GM12878 (cell line): ENCODE measurements at regions not wholly inside any gene's neighbourhood (a gene's known extent, or its start where the extent isn't known, plus 50 kb on each side); places are given as distances from the start of the nearest gene placed in this dataset.

Experiments
- ATAC-seq: fragments of 200-7000 bp; cut with Tn5 transposase; 3 replicates; pipeline ENCODE4 v1.9.1; 2020; ENCODE audit warnings: mild to moderate bottlenecking, moderate library complexity
- BruUV-seq: library from RNA; stranded (reverse); fragments of 400-500 nt; replicated peaks from 2 replicates; lab custom pipeline; 2021; lab: Mats Ljungman, UMichigan
- CTCF ChIA-PET: fragments of 300-600 bp; sonication (Branson Sonifier 250); formaldehyde crosslinking; extraction: SDS; loops from one replicate; lab custom pipeline; 2021; ENCODE audit warnings: inconsistent platforms; lab: Yijun Ruan, JAX
- POLR2A ChIA-PET: fragments of 350-600 bp; formaldehyde crosslinking; extraction: SDS; loops from one replicate; lab custom pipeline; 2021; ENCODE audit warnings: inconsistent platforms; lab: Charles Lee
- RAD21 ChIA-PET: fragments of 300-600 bp; sonication (Branson Sonifier 250); formaldehyde crosslinking; loops from one replicate; lab custom pipeline; 2023; ENCODE audit warnings: antibody characterized with exemption; ENCODE audit not compliant: unreplicated experiment; lab: Charles Lee
- SMC1A ChIA-PET: fragments of 300-600 bp; sonication (Branson Sonifier 250); formaldehyde crosslinking; loops from one replicate; lab custom pipeline; 2023; ENCODE audit not compliant: unreplicated experiment, uncharacterized antibody; lab: Charles Lee
- DNase-seq: peaks from one replicate; pipeline ENCODE4 v3.0.0-alpha.2; 2011; ENCODE audit warnings: low read depth, low spot score
- FAIRE-seq: peaks from 3 replicates; lab custom pipeline; 2011; peaks lifted over from hg19 to GRCh38; lab: Jason Lieb, UNC
- H2AFZ ChIP-seq: 2 replicates; pipeline ENCODE4 v1.6.0; 2011; ENCODE audit warnings: low read depth, low read length, control low read depth; ENCODE audit not compliant: control insufficient read depth
- H3K27ac ChIP-seq: 2 replicates; pipeline ENCODE4 v1.5.1; 2011; ENCODE audit warnings: control low read depth; ENCODE audit not compliant: control insufficient read depth, insufficient read depth
- H3K27me3 ChIP-seq, 2 experiments: replicated peaks in 1 of 2; 2 replicates each; pipeline versions ENCODE4 v1.6.0 to v1.6.1; 2011; ENCODE audit warnings: low read length in 1 of 2; ENCODE audit not compliant: control insufficient read depth in 2 of 2, insufficient read depth in 2 of 2
- H3K36me3 ChIP-seq, 2 experiments: 2 replicates each; pipeline ENCODE4 v1.5.1; 2011; ENCODE audit warnings: low read length in 1 of 2; ENCODE audit not compliant: control insufficient read depth in 2 of 2, insufficient read depth in 2 of 2
- H3K4me1 ChIP-seq: 2 replicates; pipeline ENCODE4 v1.6.1; 2011; ENCODE audit warnings: mild to moderate bottlenecking, low read length, moderate library complexity, mixed read lengths; ENCODE audit not compliant: control insufficient read depth, insufficient read depth
- H3K4me2 ChIP-seq: 2 replicates; pipeline ENCODE4 v1.6.0; 2011; ENCODE audit warnings: control low read depth; ENCODE audit not compliant: control insufficient read depth, insufficient read depth
- H3K4me3 ChIP-seq: fragments of 200-600 bp; sonication (generic); 2 replicates; pipeline ENCODE4 v1.5.1; 2016
- H3K79me2 ChIP-seq: 2 replicates; pipeline ENCODE4 v1.6.0; 2011; ENCODE audit warnings: low read length; ENCODE audit not compliant: control insufficient read depth, insufficient read depth
- H3K9ac ChIP-seq: 2 replicates; pipeline ENCODE4 v1.8.0; 2011; ENCODE audit warnings: low read length, control low read depth, mixed read lengths; ENCODE audit not compliant: control insufficient read depth, insufficient read depth
- H3K9me3 ChIP-seq: replicated peaks from 3 replicates; pipeline ENCODE4 v1.5.1; 2011; ENCODE audit warnings: mild to moderate bottlenecking, low read length; ENCODE audit not compliant: control insufficient read depth, insufficient read depth
- H4K20me1 ChIP-seq: 2 replicates; pipeline ENCODE4 v1.6.0; 2011; ENCODE audit not compliant: control insufficient read depth, insufficient read depth
- CREM ChIP-seq: IDR thresholded peaks from 2 replicates; pipeline ENCODE4 v1.6.1; 2014; ENCODE audit warnings: antibody characterized with exemption, low read depth
- ETV6 ChIP-seq, 2 experiments: fragments of 450-650 bp in 1 of 2; IDR thresholded peaks in 1 of 2; conservative IDR thresholded peaks in 1 of 2; 2 replicates each; pipeline ENCODE4 v1.6.1; 2014; ENCODE audit warnings: antibody characterized with exemption in 1 of 2, borderline replicate concordance in 1 of 2, low read depth in 1 of 2, mild to moderate bottlenecking in 1 of 2, moderate library complexity in 1 of 2
- GATAD2B ChIP-seq: fragments of 450-650 bp; conservative IDR thresholded peaks from 2 replicates; pipeline ENCODE4 v1.6.1; 2017; ENCODE audit warnings: low read depth, mild to moderate bottlenecking, moderate library complexity
- IRF4 ChIP-seq: IDR thresholded peaks from 2 replicates; pipeline ENCODE4 v1.6.1; 2011; ENCODE audit warnings: low read depth, low read length
- NFYB ChIP-seq: IDR thresholded peaks from 2 replicates; pipeline ENCODE4 v1.6.1; 2011; ENCODE audit warnings: low read depth, mild to moderate bottlenecking, low read length, improper control_type of control experiment, moderate library complexity; ENCODE audit not compliant: insufficient read depth
- PML ChIP-seq: IDR thresholded peaks from 2 replicates; pipeline ENCODE4 v1.6.1; 2012; ENCODE audit warnings: low read length, inconsistent platforms
- RB1 ChIP-seq: fragments of 450-650 bp; formaldehyde crosslinking; IDR thresholded peaks from 2 replicates; pipeline ENCODE4 v1.6.1; 2017; ENCODE audit warnings: mild to moderate bottlenecking, borderline replicate concordance
- ZNF384 ChIP-seq: IDR thresholded peaks from 2 replicates; pipeline ENCODE4 v1.6.1; 2012; ENCODE audit warnings: low read depth, mild to moderate bottlenecking, low read length, improper control_type of control experiment, borderline replicate concordance
- WGBS: methylation state at CpG from one replicate; pipeline ENCODE4 v1.1.6; 2016; ENCODE audit warnings: low lambda C conversion rate; ENCODE audit not compliant: insufficient replicate concordance, insufficient coverage; ENCODE audit errors: missing lambda C conversion rate; 5-methylcytosine and 5-hydroxymethylcytosine counted together
- in situ Hi-C: fragments of 300-500 bp; cut with MboI; formaldehyde crosslinking; loops from 9 replicates; pipeline ENCODE4 v1.14.3; 2018; ENCODE audit warnings: mixed read lengths
- intact Hi-C: fragments of 100-400 bp; cut with micrococcal nuclease; formaldehyde crosslinking; loops from one replicate; pipeline ENCODE4 v1.14.2; 2022; ENCODE audit not compliant: unreplicated experiment
- TF ChIP-seq, protein P1 (sequence below): IDR thresholded peaks from 2 replicates; pipeline ENCODE4 v1.6.1; 2012; ENCODE audit warnings: low read depth, low read length, improper control_type of control experiment
- TF ChIP-seq, protein P2 (sequence below): IDR thresholded peaks from 2 replicates; pipeline ENCODE4 v1.6.1; 2012; ENCODE audit warnings: mild to moderate bottlenecking, low read depth, low read length
- TF ChIP-seq, protein P3 (sequence below): IDR thresholded peaks from 2 replicates; pipeline ENCODE4 v1.6.1; 2011; ENCODE audit warnings: low read depth, low read length, improper control_type of control experiment, borderline replicate concordance

DNA sequence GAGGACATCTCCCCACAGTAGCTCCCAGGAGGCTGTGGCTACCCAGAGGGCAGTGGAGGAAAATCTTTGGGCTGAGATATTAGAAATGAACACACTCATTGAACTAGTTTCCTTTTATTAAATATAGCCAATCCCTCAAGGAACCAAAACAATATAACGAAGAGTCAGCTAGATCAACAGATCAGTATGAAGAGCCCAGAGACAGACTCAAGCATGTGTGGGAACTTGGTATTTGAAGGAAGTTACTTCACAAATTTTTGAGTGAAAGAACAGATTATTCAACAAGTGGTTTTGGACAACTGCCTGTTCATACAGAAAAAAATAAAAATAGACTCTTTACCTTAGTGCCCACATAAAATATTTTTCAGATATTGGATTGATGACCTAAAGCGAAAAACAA is 183.6 kb upstream of the PMFBP1 start:
- intact Hi-C loops (no loop called here), in situ Hi-C loops (no loop called here)
- no peak overlapping the region for H3K4me3 ChIP-seq
- H3K79me2 ChIP-seq: no peaks in the 10 kb centered on the region
- ChIA-PET SMC1A (no interaction called here), POLR2A (no interaction called here), CTCF (interaction anchor here (0.7 kb wide), 1 partner anchor 188 kb away, joined by 3 read pairs; no protein-coding TSS in a partner anchor), RAD21 (no interaction called here)
- no peaks in the 10 kb centered on the region for H4K20me1 ChIP-seq
- H3K4me2 ChIP-seq: no peak overlapping the region
- TF ChIP-seq NFYB: no peak
- TF ChIP-seq PML: no peak
- TF ChIP-seq, protein P1, sequence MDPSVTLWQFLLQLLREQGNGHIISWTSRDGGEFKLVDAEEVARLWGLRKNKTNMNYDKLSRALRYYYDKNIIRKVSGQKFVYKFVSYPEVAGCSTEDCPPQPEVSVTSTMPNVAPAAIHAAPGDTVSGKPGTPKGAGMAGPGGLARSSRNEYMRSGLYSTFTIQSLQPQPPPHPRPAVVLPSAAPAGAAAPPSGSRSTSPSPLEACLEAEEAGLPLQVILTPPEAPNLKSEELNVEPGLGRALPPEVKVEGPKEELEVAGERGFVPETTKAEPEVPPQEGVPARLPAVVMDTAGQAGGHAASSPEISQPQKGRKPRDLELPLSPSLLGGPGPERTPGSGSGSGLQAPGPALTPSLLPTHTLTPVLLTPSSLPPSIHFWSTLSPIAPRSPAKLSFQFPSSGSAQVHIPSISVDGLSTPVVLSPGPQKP: no peak
- TF ChIP-seq CREM: no peak
- TF ChIP-seq GATAD2B: no peak
- TF ChIP-seq ZNF384: no peak
- TF ChIP-seq ETV6 (conservative IDR thresholded peaks at IDR 0.05 in 1 of 2, IDR thresholded peaks at IDR 0.05 in 1 of 2; ENCODE audit: borderline replicate concordance in 1 of 2, low read depth in 1 of 2): no peak
- TF ChIP-seq IRF4: no peak
- TF ChIP-seq, protein P2, sequence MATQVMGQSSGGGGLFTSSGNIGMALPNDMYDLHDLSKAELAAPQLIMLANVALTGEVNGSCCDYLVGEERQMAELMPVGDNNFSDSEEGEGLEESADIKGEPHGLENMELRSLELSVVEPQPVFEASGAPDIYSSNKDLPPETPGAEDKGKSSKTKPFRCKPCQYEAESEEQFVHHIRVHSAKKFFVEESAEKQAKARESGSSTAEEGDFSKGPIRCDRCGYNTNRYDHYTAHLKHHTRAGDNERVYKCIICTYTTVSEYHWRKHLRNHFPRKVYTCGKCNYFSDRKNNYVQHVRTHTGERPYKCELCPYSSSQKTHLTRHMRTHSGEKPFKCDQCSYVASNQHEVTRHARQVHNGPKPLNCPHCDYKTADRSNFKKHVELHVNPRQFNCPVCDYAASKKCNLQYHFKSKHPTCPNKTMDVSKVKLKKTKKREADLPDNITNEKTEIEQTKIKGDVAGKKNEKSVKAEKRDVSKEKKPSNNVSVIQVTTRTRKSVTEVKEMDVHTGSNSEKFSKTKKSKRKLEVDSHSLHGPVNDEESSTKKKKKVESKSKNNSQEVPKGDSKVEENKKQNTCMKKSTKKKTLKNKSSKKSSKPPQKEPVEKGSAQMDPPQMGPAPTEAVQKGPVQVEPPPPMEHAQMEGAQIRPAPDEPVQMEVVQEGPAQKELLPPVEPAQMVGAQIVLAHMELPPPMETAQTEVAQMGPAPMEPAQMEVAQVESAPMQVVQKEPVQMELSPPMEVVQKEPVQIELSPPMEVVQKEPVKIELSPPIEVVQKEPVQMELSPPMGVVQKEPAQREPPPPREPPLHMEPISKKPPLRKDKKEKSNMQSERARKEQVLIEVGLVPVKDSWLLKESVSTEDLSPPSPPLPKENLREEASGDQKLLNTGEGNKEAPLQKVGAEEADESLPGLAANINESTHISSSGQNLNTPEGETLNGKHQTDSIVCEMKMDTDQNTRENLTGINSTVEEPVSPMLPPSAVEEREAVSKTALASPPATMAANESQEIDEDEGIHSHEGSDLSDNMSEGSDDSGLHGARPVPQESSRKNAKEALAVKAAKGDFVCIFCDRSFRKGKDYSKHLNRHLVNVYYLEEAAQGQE: no peak
- TF ChIP-seq, protein P3, sequence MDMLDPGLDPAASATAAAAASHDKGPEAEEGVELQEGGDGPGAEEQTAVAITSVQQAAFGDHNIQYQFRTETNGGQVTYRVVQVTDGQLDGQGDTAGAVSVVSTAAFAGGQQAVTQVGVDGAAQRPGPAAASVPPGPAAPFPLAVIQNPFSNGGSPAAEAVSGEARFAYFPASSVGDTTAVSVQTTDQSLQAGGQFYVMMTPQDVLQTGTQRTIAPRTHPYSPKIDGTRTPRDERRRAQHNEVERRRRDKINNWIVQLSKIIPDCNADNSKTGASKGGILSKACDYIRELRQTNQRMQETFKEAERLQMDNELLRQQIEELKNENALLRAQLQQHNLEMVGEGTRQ: no peak
- TF ChIP-seq RB1: no peak
- no peak for ATAC-seq
- no peak for FAIRE-seq
- no peaks in the 10 kb centered on the region for H3K9me3 ChIP-seq
- BruUV-seq: no TSS peak
- no peaks in the 10 kb centered on the region for H3K36me3 ChIP-seq
- DNase-seq: no peak
- WGBS: 75% methylated on average over 2 of the region's 2 CpGs
- H3K27ac ChIP-seq: no peak overlapping the region
- no peak overlapping the region for H2AFZ ChIP-seq
- H3K27me3 ChIP-seq: no peaks in the 10 kb centered on the region
- H3K4me1 ChIP-seq: no peaks in the 10 kb centered on the region
- H3K9ac ChIP-seq: no peak overlapping the region
